ENCODE measurements at regions not wholly inside any gene's neighbourhood (a gene's known extent, or its start where the extent isn't known, plus 50 kb on each side); places are given as distances from the start of the nearest gene placed in this dataset.
A peak's percentile ranks its signal among the peaks of the same experiment; 100 is the strongest.
"Not testable (repeated sequence)": the region's sequence is repeated elsewhere in the genome, so short reads cannot be mapped to it uniquely, and the experiment has no call there.

DNA sequence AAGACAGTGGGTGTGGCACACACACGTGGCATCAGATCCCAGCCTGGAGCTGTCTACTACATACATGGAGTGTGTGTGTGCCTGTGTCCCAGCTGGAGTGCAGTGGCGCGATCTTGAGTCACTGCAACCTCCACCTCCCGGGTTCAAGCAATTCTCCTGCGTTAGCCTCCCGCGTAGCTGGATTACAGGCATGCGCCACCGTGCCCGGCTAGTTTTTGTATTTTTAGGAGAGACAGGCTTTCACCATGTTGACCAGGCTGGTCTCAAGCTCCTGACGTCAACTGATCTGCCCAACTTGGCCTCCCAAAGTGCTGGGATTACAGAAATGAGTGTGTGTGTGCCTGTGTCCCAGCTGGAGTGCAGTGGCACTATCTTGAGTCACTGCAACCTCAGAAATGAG is 108.8 kb downstream of the IL12A start:
- no peak for DNase-seq (ENCODE audit: low read depth)

DNA sequence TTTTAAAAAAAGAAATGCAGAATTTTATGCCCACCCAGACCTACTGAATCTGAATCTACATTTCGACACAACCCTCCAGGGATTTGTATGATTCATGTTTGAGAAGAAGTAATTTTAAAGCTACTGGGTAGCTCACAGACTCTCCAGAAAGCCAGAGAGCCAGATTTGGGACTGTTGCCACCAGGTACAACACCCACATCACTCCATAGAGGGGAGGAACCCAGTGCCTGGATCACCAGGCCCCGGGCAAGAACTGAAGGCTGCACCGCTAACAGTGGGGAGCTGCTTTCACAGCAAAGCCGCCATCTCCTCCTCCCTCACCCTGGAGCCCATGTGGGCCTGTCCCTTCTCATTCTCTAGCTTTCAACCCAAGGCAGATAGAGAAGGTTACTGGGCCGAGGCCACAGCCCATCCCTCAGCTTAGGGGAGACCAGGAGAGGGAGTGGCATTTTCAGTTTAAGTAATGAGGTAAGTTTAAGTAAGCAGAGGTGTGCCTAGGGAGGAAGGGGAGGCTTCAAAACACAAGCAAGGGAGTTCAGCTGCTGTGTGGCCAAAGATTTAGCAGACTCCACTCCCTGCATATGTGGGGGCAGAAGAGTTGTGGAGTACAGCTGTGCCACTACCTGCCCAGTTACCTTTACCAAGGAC is 109.8 kb downstream of the IL12A start:
- no peak for DNase-seq (ENCODE audit: low read depth)

DNA sequence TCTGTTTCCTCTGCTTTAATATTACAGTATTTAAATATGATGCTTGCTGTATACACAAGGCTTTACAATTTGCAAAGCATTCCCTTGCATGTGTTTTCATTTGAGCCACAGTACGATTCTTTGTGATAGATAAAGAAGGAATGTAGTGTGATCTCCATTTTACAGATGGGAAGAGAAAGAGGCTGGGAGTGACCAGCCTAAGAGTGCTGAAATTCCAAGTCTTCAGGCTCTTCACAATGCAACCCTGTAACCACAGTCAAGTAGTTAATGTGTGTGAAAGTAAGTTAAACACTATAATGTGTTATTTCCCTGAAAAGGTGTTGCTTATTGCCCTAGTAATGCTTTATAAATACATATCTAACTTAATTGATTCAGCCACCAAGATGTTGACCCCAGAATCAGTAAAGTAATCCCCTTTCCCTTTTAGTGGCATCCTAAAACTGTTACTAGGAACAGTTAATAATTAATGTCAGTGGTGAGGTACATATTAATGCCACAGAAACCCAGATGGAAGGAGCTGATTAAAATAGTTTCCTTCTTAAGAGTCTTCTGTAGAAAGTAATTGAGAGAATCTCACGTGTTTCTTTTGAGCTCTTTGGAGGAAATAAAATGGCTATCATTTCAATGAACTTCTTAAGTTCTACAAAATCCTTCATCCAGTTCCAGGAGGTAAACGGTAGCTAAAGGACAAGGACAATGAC is 110.4 kb downstream of the IL12A start:
- DNase-seq (ENCODE audit: low read depth) = no peak

DNA sequence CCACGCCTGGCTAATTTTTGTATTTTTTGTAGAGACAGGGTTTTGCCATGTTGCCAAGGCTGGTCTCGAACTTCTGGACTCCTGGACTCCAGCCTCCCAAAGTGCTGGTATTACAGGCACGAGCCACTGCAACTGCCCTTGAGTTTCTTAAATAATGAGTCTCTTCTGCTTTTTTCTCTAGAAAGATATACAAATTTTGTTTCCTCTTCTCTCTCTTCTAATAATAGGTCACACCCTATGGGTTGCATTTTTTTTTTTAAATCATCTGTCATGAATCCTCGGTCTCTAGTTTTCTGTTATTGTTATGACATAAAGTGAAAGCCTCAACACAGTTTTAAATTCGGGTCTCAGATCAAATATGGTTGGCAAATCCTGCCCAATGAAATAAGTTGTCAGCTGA is 111.2 kb downstream of the IL12A start:
- DNase-seq (ENCODE audit: low read depth) = no peak

DNA sequence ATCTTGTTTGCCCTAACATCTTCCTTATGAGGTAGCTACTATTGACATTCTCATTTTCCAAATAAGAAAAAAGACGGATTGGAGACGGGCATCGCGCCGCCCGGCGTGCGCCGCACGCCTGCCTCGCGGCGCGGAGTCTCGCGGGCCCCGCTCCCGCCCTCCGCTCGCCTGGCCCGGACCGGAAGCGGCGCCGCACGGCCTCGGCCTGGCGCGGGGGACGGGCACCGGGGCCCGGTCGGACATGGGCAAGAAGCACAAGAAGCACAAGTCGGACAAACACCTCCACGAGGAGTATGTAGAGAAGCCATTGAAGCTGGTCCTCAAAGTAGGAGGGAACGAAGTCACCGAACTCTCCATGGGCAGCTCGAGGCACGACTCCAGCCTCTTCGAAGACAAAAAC is 112.0 kb downstream of the IL12A start:
- no peak for DNase-seq (ENCODE audit: low read depth)

DNA sequence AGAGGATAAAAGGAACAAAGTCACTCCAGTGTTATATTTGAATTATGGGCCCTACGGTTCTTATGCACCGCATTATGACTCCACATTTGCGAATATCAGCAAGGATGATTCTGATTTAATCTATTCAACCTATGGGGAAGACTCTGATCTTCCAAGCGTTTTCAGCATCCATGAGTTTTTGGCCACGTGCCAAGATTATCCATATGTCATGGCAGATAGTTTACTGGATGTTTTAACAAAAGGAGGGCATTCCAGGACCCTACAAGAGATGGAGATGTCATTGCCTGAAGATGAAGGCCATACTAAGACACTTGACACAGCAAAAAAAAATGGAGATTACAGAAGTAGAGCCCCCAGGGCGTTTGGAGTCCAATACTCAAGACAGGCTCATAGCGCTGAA is 113.4 kb downstream of the IL12A start:
- DNase-seq (ENCODE audit: low read depth) = not testable (repeated sequence)

DNA sequence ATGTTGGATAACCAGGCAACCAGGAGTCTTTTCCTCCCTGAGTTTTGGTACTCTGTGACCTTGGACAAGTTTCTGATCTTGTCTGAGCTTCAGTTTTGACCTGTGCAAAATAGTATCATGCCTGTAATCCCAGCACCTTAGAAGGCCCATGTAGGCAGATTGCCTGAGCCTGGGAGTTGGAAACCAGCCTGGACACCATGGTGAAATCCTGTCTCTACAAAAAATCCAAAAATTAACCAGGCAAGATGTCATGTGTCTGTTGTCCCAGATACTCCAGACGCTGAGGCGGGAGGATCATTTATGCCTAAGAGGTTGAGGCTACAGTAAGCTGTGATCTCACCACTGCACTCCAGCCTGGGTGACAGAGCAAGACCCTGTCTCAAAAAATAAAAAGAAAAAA is 114.8 kb downstream of the IL12A start:
- no peak for DNase-seq (ENCODE audit: low read depth)

DNA sequence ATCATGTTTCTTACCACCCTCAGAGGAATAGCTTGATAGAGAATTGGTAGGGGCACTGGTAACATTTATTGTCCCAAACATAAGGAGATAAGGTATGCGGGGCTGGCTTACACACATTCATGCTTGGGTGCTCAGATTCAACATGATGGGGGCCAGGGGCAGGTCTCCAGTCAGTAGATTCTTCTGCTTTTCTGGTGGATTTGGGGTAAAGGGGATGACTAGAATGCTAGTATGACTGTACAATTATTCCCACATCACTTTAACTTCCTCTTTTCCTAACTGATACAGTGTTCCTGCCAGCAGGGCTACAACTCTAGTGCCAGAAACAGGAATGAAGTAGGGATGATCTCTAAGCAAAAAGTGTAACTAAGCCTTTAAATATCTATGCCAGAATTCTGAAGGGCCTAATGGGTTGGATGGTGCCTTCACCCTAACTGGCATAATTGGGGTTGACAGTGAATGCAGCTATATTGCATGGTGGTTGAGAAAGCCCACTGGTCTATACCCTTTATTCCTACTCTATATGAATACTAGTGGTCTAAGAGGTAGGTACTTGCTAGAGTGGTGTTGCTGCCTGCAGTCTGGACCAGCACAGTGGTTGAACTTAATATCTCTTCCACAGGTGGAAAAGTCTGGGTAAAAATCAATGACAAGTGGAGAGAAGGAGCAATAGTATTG is 117.4 kb downstream of the IL12A start:
- no peak for DNase-seq (ENCODE audit: low read depth)

DNA sequence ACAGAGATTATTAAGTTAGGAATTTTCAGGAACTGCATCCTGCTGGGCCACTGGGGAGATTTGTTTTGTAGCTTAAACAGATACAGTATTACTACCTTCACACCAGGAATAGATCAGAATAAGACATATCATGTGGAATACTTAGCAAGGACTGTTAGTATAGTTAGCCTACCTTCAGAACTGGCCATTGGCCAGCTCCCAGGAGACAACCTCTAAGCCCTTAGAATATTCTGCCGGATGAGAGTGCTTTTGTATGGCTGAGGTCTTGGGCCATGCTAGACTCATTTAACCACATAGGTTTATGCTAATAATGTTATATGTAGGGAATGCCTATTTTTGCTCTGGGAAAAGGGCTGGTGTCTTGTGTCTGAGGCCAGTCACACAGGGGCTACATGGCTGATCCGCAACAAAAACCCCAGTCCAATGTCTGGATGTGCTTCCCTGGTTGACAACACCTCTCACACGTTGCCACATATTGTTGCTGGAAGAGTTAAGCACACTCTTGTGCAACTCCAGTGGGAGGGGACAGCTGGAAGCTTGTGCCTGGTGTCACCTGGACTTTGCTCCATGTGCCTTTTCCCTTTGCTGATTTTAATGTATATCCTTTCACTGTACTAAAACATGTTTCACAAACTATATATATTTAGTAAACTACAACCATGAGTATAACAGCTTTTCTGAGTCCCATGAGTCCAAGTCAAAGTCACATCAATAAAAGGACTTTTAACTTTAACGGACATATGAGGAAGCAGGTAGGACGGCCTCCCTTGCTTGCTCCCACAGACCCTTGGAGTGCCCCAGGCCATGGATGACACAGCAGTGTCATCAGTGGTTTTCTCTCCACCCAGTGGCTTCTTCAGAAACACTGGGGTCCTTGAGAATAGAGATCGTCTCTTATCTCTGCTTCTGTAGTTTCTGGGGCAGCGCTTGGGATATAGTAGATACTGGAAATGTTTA is 118.0 kb upstream of the C3orf80 start:
- no peak for DNase-seq (ENCODE audit: low read depth)

DNA sequence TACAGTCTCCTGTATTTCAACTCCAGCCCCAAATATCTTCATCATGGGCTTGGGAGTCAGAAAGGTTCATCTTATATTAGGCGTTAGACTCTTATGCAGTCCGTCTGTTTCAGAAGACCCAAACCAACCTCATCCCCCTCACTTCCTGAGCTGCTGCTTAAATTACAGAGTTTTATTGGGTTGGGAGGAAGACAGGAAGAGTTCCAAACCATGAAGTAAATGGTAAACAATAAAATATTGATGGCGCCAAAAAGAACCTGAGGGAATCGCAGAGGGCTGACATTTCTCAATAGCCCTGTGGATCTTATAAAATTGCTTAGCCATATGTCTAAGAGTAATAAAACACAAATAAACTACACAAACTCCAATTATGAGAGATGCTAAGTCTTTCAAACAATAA is 116.9 kb upstream of the C3orf80 start:
- DNase-seq (ENCODE audit: low read depth) = no peak

DNA sequence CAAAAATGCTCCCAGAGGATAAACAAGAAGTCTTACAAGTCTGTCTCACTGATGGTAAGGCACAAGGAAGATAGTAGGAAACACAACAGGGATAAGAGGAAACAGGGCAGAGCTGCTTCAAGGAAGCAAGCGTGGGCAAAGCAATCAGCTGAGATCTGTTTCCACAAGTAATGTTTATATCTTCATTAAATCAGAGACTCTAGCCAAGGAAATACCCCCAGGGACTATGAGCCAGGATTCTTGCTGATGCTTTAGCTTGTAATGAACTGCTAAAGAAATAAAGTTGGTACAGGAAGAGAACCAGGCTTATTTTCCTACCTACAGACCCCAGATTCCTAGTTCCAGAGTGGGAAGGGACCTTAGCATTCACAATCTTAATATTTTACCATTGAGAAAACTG is 112.7 kb upstream of the C3orf80 start:
- no peak for DNase-seq (ENCODE audit: low read depth)

DNA sequence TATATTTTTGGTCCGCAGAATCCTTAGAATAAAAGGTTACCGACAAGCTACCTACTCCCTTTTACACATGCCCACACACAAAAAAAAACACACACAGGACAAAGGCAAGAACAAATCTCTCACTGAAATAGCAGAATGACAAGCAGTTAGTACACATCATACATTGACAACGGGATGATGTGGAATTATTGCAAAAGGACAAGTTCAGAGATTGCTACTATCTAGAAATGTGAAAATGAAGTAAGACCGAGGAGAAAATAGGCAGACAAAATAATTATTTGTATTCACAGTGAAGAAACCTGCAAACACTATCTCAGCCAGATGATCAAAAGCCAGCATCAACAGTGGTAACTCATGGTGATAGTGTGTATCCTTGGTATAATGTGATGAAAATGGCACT is 112.2 kb upstream of the C3orf80 start:
- DNase-seq (ENCODE audit: low read depth) = no peak

DNA sequence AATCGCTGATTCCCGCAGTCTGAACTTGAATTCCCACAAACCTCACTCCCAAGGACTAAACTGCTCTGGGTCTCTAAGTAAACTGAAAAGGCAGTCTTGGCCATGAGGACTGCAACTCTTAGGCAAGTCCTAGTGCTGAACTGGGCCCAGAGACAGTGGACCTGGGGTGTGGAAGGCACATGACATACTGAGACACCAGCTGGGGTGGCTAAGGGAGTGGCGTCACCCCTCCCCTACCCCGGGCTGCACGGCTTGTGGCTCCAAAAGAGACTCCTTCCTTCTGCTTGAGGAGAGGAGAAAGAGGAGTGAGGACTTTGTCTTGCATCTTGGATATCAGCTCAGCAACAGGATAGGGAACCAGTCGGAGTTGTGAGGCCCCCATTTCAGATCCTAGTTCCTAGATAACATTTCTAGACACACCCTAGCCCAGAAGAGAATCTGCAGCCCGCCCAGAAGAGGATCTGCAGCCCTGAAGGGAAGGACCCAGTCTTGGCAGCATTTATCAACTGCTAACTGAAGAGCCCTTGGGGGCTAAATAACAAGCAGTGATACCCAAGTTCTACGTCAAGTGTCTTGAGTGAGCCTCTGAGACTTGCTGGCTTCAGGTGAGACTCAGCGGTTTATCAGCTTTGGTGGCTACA is 110.7 kb upstream of the C3orf80 start:
- no peak for DNase-seq (ENCODE audit: low read depth)

DNA sequence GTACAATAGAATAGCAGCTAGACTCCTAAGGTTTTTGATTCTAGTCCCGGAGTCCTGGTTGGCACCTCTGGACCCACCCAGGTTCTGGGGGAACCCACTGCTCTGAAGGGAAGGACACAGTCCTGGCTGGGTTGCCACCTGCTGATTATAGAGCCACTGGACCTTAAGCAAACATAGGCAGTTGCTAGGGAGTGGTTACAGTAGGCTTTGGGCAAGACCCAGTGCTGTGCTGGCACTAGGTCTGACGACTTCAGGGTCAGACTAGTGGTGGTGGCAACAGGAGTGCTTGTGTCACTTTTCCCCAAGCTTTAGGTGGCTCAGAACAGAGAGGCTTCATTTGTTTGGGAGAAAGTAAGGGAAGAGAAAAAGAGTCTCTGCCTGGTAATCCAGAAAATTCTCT is 109.8 kb upstream of the C3orf80 start:
- no peak for DNase-seq (ENCODE audit: low read depth)

DNA sequence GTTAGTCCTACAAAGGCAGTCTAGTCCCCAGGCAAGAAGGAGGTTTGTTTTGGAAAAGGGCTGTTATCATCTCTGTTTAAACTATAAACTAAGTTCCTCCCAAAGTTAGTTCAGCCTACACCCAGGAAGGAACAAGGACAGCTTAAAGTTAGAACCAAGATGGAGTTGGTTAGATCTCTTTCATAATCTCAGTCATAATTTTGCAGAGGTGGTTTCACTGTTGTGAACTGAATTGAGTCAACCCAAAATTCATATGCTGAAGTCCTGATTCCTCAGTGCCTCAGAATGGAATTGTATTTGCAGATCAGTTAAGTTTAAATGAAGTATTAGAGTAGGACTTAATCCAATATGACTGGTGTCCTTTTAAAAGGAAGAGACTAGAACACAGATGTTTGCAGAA is 101.0 kb upstream of the C3orf80 start:
- DNase-seq (ENCODE audit: low read depth) = no peak

DNA sequence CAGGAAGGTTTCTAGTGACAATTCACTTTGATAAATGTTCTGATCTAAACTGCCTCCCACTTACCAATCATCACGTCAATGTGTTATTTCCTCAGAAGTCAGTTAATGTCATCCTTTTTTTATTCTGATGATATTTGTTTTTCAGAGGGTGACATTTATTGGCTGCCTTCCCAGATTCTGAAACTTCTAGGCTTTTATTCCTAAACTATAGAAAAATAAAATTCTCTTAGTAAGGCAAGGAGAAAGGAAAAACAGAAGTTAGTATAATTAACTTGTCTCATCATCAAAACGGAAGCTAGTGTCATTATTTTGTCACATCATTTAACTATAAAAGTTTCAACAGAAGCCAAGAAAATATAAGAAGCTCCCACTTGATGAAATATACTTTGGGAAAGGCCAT is 100.0 kb upstream of the C3orf80 start:
- DNase-seq (ENCODE audit: low read depth) = no peak

DNA sequence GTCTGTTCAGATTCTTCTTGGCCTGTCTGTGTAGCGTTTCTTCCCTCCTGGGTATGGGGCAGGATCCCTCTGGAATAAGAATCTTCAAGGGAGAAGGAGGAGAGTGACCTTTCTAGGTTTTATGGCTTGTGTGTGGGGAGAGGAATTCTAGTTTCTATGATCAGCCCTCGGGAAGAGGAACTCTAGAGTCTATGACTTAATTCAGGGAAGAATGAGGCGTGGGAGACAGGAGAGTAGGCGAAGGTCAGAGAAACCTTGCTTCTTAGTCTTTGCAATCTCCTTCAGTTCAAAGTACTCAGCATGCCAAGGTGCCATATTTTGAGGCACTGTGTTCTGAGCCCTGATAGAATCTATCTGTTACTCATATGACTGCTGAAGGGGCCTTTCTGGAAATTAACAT is 99.2 kb upstream of the C3orf80 start:
- DNase-seq (ENCODE audit: low read depth) = no peak

DNA sequence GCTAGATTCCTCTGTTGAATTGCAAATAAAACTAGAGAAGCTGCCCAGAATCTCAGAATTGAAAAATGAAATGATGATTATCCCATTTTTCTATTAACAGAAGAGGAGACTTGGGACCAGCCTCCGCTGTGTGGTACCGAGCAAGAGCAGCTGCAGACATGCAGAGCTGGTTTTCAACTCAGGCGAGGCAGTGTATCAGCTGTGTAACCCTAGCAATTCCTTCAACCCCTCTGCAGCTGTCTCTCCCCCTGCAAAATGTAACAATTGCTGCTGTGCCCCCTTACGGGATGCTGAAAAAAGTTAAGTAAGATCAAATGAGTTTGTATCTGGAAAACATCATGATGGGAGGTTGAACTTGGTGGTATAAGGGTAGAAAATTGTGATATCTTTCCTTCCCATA is 98.5 kb upstream of the C3orf80 start:
- DNase-seq (ENCODE audit: low read depth) = no peak

DNA sequence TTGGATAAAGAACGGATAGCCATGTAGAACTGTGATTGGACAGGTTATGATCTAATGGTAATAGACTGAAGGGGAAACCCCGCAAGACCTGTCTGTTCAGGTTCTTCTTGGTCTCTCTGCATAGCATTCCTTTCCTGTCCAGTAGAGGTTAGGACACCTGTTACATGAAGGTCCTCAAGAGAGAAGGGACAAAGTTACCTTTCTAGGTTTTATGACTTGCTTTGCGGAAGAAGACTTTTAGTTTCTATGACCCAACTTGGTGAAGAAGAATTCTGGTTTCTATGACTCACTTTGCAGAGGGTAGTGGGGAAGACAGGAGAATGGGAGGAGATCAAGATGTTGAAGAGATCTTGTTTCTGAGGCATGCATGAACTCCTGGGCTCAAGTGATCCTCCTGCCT is 97.9 kb upstream of the C3orf80 start:
- no peak for DNase-seq (ENCODE audit: low read depth)

DNA sequence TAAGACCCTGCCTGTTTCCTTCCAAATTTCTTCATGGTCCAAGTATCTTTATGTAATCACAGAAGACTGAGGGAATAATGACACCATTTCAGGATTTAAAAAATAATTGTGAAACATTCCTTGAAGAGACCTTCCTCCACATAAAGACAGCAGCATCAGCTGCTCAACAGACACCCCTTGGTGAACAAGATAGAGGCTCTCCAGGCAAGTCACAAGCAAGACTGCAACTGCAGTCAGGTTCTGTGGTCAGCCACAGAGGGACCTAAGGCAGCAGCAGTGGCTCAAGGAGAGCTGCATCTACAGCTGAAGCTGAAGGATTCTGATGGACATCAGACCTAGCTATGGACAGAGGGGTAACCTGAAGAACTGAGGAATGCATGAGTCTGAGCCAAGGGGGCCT is 97.2 kb upstream of the C3orf80 start:
- no peak for DNase-seq (ENCODE audit: low read depth)

DNA sequence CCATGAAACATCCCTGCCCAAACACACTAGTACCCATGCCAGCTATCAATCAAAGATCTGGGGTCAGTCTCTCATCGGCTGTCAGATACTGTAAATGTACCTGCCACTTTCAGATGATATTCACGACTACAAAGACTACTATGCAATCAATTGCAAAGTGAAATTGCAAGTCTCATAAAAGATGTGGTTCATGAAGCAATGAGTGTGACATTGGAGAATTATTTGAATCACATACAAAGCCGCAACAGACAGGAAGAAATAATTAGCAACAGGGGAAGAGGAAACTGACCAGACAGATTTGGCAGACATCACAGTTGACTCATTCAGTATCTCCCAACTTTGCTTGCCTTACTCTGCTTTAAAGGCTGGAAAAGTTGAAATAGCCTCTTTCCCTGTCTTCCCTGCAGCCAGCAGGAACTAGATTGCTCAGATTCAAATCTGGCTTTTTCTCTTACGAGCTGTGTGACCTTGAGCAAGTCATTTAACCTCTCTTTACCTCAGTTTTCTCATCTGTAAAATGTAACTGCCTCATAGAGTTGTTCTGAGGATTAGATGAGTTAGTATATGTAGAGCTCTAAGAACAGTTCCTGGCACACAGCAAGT is 95.7 kb upstream of the C3orf80 start:
- peak; percentile 95 for DNase-seq (ENCODE audit: low read depth)

DNA sequence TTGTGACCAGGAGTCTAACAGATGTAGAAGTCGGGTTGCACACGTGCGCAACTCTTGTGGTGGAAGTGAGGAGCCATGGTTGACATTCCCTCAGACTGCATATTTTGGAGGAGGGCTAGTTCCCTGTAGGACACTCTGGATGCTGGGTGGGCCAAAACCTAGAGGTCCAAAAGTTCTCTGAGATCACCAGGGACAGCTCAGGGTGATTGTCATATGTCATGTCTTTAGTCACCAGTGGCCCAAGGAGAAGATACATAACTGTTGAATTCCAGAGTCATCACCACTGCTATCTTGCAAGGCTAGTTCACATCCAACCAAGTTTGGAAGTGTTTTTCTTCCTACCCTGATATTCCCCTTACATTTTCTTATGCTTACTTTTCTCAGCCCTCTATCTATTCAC is 95.2 kb upstream of the C3orf80 start:
- no peak for DNase-seq (ENCODE audit: low read depth)

All from GM04504 (cell line).